ENCODE measurements at regions not wholly inside any gene's neighbourhood (a gene's known extent, or its start where the extent isn't known, plus 50 kb on each side); places are given as distances from the start of the nearest gene placed in this dataset.

DNA sequence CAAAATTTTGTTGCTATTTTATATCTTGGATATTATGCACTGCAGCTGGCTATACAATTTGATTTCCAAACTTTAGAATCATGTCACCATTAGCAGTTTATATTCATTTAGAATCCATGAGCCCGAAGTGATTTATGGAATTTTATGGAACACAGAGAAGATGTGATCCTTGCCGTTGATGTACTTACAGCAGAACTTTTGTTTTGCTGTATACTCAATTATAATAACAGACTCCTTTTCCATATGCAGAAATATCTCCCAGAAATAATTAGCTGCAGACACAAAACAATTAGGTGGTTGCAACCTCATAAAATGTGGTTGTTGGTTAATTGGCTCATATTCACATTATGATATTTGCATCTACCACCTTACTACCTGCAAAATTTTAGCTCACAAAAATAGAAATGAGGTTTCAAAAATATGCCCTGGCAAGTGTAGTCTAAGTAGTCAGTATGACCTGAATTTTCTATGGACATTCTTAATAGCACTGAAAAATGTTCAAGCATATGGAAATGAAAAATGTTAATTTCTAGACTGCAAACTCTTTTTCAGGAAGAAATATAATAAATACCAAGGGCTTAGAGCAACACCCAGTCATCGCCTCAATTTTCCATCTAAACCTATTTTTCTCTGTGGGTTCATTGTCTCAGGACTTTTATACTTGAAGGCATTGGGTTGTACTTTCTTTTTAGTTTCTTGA is 997.6 kb downstream of the MCTP2 start:
- Histone ChIP-seq H3K9me3 (ENCODE audit: control insufficient read depth, insufficient read depth, low read length) (no peaks in the 10 kb centered on the region), H3K9ac (ENCODE audit: low read depth, low read length) (no peak overlapping the region), H3K4me1 (ENCODE audit: insufficient read depth, low read length) (no peaks in the 10 kb centered on the region), H3K36me3 (ENCODE audit: insufficient read depth, low read length) (no peaks in the 10 kb centered on the region)

DNA sequence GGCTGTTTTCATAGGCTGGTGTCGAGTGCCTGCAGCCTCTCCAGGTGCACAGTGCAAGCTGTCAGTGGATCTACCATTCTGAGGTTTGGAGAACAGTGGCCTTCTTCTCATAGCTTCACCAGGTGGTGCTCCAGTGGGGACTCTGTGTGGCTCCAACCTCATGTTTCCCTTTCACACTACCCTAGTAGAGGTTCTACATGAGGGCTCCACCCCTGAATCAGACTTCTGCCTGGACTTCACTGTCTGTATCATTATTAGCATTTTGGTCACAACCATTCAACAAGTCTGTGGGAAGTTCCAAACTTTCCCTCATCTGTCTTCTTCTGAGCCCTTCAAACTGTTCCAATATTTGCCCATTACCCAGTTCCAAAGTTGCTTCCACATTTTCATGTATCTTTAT is 1003.7 kb downstream of the MCTP2 start:
- Histone ChIP-seq H3K9me3 (ENCODE audit: control insufficient read depth, insufficient read depth, low read length) (peaks cover 5% of the 10 kb centered on the region; the same call in 1 of the 2 replicates), H3K36me3 (ENCODE audit: insufficient read depth, low read length) (no peaks in the 10 kb centered on the region), H3K9ac (ENCODE audit: low read depth, low read length) (no peak overlapping the region), H3K4me1 (ENCODE audit: insufficient read depth, low read length) (no peaks in the 10 kb centered on the region)

DNA sequence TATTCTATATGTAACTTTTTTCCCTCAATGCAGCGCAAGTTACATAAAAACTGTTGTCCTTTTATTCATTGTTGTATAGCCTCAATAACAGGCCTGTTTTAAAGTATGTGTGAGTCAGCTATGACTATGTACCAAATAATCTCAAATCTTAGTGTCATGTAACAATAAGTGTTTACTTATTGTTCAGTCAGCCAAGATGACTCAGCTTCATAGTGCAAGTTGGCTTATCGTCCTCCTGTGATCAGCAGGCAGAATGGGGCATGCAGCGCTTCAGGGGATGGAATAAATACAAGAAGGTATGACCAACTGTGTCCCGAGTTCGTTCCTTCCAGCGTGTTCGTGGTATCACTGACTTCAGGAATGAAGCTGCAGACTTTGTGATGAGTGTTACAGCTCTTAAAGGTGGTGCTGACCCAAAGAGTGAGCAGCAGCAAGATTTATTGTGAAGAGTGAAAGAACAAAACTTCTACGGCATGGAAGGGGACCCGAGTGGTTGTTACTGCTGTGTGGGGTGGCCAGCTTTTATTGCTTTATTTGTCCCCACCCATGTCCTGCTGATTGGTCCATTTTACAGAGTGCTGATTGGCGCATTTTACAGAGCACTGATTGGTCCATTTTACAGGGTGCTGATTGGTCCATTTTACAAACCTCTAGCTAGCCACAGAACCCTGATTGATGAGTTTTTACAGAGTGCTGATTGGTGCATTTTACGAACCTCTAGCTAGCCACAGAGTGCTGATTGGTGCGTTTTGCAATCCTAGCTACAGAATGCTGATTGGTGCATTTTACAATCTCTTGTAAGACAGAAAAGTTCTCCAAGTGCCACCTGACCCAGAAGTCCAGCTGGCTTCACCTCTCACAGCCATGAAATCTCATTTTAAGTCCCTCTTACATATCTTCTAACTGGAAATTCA is 1016.0 kb downstream of the MCTP2 start:
- no peaks in the 10 kb centered on the region for H3K9me3 ChIP-seq (ENCODE audit: control insufficient read depth, insufficient read depth, low read length)
- no peaks in the 10 kb centered on the region for H3K36me3 ChIP-seq (ENCODE audit: insufficient read depth, low read length)
- H3K4me1 ChIP-seq (ENCODE audit: insufficient read depth, low read length), result no peaks in the 10 kb centered on the region
- no peak overlapping the region for H3K9ac ChIP-seq (ENCODE audit: low read depth, low read length)

DNA sequence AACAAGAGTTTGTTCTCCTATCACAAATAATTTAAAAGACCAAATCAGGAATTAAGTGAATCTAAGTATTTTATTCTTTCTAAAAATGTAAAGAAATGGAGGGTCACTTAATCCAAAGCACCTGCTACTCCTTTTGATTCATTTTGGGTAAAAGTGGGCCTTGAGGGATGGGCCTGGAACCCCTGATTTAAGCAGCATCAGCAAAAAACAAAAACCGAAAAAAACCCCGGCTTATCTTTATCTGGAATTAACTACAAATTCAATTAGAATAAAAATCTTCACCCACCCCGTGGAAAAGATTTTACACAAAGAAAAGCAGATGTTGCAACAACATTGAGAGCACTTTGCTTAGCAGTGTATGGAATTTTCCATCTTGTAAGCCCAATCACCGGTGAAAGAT is 1018.2 kb downstream of the MCTP2 start:
- Histone ChIP-seq H3K4me1 (ENCODE audit: insufficient read depth, low read length) (no peaks in the 10 kb centered on the region), H3K9ac (ENCODE audit: low read depth, low read length) (no peak overlapping the region)

DNA sequence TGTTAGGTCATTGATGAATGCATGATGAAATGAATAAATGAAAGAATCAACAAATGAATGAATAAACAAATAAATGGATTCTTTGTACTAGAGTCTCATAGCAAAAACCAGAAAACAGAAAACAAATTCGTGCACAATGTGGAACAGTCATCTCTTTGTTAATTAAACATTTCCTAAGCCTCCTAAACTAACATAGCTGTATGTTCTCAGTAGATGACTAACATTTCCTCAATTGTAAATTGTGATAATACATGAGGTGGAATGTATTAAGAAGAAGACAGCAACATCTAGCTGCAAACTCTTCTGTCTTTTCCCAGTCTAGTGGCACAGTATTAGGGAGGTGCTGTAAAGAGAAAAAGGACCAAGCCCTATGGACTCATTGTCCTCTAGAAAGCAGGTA is 1021.0 kb downstream of the MCTP2 start:
- Histone ChIP-seq H3K36me3 (ENCODE audit: insufficient read depth, low read length) (no peaks in the 10 kb centered on the region), H3K9me3 (ENCODE audit: control insufficient read depth, insufficient read depth, low read length) (no peaks in the 10 kb centered on the region), H3K4me1 (ENCODE audit: insufficient read depth, low read length) (no peaks in the 10 kb centered on the region), H3K9ac (ENCODE audit: low read depth, low read length) (no peak overlapping the region)

More for the DNA sequence above, 1018.2 kb downstream of the MCTP2 start:
- Histone ChIP-seq H3K9me3 (ENCODE audit: control insufficient read depth, insufficient read depth, low read length) (no peaks in the 10 kb centered on the region), H3K36me3 (ENCODE audit: insufficient read depth, low read length) (no peaks in the 10 kb centered on the region)

DNA sequence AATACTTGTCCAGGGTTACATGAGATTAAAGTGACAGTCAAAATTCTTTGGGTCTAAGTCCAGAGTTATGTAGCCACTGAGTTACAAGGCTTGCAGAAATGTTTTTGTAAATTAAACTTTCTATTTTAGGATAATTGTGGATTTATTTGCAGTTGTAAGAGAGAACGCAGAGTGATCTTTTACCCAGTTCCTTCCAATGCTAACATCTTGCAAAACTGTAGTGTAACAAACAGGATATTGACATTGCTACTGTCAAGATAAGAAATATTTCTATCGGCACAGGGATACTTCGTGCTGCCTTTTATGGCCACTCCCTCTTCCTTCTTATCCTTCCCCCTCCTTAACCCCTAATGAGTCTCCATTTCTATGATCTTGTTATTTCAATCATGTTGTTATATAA is 1022.9 kb downstream of the MCTP2 start:
- Histone ChIP-seq H3K9ac (ENCODE audit: low read depth, low read length) (no peak overlapping the region), H3K36me3 (ENCODE audit: insufficient read depth, low read length) (no peaks in the 10 kb centered on the region), H3K4me1 (ENCODE audit: insufficient read depth, low read length) (no peaks in the 10 kb centered on the region), H3K9me3 (ENCODE audit: control insufficient read depth, insufficient read depth, low read length) (no peaks in the 10 kb centered on the region)

DNA sequence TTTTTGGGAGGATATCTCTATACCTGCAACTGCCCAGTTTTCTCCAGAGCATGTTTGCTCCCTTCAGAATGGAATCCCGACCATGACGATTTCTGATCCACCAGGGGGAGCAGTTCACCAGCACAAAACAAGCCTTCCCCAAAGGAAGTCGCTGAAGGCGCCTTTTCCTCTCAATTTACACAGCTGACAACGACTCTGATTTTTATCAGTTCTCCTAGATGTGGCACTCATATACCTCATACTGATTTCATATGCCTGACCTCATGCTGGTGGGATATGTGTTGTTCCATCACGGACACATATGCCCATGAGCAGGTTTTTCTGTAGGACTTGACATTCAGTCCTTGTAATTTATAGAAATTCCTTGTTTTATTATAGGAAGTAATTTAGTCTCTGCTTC is 1028.2 kb downstream of the MCTP2 start:
- Histone ChIP-seq H3K4me1 (ENCODE audit: insufficient read depth, low read length) (no peaks in the 10 kb centered on the region), H3K36me3 (ENCODE audit: insufficient read depth, low read length) (no peaks in the 10 kb centered on the region), H3K9me3 (ENCODE audit: control insufficient read depth, insufficient read depth, low read length) (no peaks in the 10 kb centered on the region), H3K9ac (ENCODE audit: low read depth, low read length) (no peak overlapping the region)

DNA sequence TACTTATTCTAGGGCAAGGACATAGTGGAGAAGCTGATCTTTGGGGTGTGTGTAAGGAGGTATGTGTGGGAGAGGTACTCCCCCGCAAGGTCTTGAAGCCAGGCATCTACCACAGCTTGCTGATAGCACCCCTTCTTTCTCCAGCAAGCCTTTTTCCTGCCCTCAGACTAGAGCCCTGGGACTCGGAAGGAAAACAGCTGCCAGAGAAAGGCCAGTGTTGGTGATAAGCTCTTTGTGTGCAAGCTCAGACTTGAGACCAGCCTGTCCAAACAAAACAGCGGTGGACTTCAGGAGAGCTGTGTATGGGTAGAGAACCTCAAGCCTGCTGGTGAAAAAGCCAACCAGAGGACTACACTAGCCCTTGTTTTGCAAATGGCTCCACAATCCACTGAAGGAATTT is 1028.6 kb downstream of the MCTP2 start:
- Histone ChIP-seq H3K36me3 (ENCODE audit: insufficient read depth, low read length) (no peaks in the 10 kb centered on the region), H3K4me1 (ENCODE audit: insufficient read depth, low read length) (no peaks in the 10 kb centered on the region), H3K9me3 (ENCODE audit: control insufficient read depth, insufficient read depth, low read length) (no peaks in the 10 kb centered on the region), H3K9ac (ENCODE audit: low read depth, low read length) (no peak overlapping the region)

DNA sequence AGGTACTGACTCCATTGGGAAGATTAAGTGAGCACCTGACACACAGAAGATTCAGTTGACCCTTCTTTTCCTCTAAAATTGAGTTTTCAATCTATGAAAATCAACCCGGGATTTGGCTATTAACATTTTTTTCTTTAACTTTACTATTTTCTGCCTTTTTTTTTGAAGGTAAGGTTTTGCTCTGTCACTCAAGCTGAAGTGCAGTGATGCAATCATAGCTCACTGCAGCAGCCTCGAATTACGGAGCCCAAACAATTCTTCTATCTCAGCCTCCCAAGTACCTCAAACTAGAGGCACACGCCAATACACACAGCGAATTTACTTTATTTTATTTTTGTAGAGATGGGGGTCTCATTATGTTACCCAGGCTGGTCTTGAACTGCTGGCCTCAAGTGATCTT is 1029.5 kb downstream of the MCTP2 start:
- Histone ChIP-seq H3K36me3 (ENCODE audit: insufficient read depth, low read length) (no peaks in the 10 kb centered on the region), H3K9ac (ENCODE audit: low read depth, low read length) (no peak overlapping the region), H3K9me3 (ENCODE audit: control insufficient read depth, insufficient read depth, low read length) (no peaks in the 10 kb centered on the region), H3K4me1 (ENCODE audit: insufficient read depth, low read length) (no peaks in the 10 kb centered on the region)

DNA sequence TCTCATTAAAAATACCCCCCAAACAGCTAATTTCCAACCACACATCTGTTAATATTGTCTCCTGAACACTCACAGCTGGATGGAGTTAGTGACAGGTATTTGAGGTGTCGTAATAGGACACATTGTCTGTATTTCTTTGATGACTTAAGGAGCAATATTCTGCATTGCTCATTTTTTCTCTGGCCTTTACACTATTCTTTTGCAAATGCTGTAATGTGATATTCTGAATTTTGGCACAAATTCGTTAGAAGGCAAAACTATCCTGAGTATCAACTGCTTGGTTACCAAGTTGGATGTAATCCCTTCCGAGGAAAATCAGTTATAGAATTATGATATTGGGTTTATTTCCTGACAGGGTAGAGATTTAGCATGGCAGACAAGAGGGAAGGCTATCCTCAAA is 1030.2 kb downstream of the MCTP2 start:
- Histone ChIP-seq H3K36me3 (ENCODE audit: insufficient read depth, low read length) (no peaks in the 10 kb centered on the region), H3K4me1 (ENCODE audit: insufficient read depth, low read length) (no peaks in the 10 kb centered on the region), H3K9me3 (ENCODE audit: control insufficient read depth, insufficient read depth, low read length) (no peaks in the 10 kb centered on the region), H3K9ac (ENCODE audit: low read depth, low read length) (no peak overlapping the region)

DNA sequence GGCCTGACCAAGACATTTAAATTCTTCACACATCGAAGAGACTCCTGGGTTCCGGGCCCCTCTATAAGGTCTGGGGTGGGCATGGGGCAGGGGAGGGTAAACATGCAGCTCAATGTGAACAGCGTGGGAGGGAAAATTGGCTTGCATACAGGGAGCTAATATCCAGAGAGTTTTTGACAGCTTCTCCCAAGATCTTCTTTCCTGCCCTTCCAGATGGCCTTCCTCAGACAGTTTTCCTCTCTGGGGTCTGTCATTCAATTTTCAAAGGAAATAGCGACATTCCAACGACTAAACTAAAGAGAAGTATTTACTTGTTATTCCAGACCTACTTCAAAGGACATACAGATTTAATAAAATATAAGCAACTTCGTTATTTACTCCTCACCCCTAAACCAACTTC is 1030.6 kb downstream of the MCTP2 start:
- H3K9me3 ChIP-seq (ENCODE audit: control insufficient read depth, insufficient read depth, low read length), result no peaks in the 10 kb centered on the region
- H3K9ac ChIP-seq (ENCODE audit: low read depth, low read length), result no peak overlapping the region
- H3K4me1 ChIP-seq (ENCODE audit: insufficient read depth, low read length), result no peaks in the 10 kb centered on the region
- no peaks in the 10 kb centered on the region for H3K36me3 ChIP-seq (ENCODE audit: insufficient read depth, low read length)

DNA sequence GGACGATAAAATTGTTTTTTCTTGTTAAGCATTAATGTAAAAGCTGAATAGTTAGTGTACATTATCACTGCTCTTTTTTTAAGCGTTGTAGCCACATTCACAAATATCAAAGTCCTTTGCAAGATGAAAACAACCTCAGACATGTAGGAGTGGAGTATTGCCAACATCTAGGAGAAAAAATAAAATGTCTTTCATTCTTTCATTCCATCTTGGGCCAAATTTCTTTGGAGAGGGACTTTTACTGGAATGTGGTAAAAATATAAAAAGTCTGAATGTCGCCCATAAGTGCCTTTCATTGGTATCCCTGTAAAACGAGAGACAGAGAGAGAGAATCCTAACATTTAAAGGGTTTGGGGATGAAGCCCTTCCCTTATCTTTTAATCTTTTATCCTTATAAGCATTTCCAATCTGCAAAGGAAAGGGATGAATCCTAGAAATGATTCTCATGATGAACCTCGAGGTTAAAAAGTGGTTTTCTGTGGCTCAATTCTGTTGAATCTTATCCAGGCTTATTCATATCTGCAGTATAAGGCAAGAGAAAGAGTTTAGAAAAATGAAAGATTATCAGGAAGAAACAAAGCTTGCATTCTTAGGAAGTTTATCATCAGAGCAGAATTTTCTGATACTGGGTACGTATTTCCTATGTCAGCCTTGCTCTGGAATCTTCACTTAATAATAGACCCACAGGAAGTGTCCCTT is 1031.7 kb downstream of the MCTP2 start:
- Histone ChIP-seq H3K9me3 (ENCODE audit: control insufficient read depth, insufficient read depth, low read length) (no peaks in the 10 kb centered on the region), H3K36me3 (ENCODE audit: insufficient read depth, low read length) (no peaks in the 10 kb centered on the region), H3K9ac (ENCODE audit: low read depth, low read length) (no peak overlapping the region), H3K4me1 (ENCODE audit: insufficient read depth, low read length) (no peaks in the 10 kb centered on the region)

DNA sequence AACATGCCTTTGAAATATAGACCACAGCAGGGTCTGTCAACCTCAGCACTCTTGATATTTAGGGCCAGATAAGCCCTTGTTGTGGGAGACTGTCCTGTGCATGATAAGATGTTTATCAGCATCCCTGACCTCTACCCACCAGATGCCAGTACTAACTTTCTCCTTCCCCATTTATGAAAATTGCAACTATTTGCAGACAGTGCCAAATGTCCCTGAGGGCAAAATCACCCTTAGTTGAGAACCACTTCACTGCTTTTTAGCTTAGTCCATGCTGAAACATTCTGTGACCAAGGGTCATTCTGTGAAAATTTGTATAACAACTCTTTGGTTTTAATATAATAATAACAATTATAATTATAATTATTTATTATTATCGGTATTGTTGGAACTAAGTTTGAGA is 1032.4 kb downstream of the MCTP2 start:
- Histone ChIP-seq H3K9me3 (ENCODE audit: control insufficient read depth, insufficient read depth, low read length) (no peaks in the 10 kb centered on the region), H3K4me1 (ENCODE audit: insufficient read depth, low read length) (no peaks in the 10 kb centered on the region), H3K9ac (ENCODE audit: low read depth, low read length) (no peak overlapping the region), H3K36me3 (ENCODE audit: insufficient read depth, low read length) (no peaks in the 10 kb centered on the region)

DNA sequence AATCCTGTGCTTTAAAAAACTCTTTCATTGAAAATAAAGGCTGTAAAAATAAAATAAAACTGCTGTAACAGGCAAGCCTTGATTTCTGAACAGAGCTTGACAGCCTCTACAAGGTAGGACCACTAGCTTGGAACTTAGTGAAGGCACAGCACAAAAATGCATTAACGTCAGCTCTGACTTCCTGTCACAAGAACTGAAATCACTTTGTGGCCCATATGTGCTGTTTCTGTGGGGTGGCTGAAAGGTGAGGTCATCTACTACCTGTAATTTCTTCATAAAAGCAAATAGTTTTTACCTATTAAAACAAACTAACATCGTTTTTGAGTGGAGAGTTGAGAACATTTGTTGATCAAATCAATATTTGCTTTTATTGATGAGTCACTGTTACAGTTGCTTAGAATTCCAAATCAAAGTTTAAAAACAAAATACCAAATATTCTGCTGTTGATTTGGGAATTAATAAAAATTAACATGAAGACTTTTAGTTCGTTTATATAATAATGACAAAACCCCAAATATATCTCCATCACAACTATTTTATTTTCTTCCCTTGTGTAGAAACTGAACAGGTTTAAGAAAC is 1034.1 kb downstream of the MCTP2 start:
- H3K9me3 ChIP-seq (ENCODE audit: control insufficient read depth, insufficient read depth, low read length), result no peaks in the 10 kb centered on the region
- H3K4me1 ChIP-seq (ENCODE audit: insufficient read depth, low read length), result no peaks in the 10 kb centered on the region
- no peak overlapping the region for H3K9ac ChIP-seq (ENCODE audit: low read depth, low read length)
- H3K36me3 ChIP-seq (ENCODE audit: insufficient read depth, low read length), result no peaks in the 10 kb centered on the region
